Lower lobe of right lung (tissue), 2 donors: ENCODE measurements at regions not wholly inside any gene's neighbourhood (a gene's known extent, or its start where the extent isn't known, plus 50 kb on each side); places are given as distances from the start of the nearest gene placed in this dataset.
"Not testable (repeated sequence)": the region's sequence is repeated elsewhere in the genome, so short reads cannot be mapped to it uniquely, and the experiment has no call there.

Experiments used
- ATAC-seq, 2 donors: fragments of 200-7000 bp; cut with Tn5 transposase; one replicate each; pipeline ENCODE4 v1.9.1; 2020 to 2022; ENCODE audit warnings: mild to moderate bottlenecking in 2 of 2, moderate library complexity in 2 of 2
- DNase-seq: peaks from one replicate; pipeline ENCODE4 v3.0.0-alpha.2; 2020
- H3K27ac ChIP-seq: fragments of 200-600 bp; one replicate; pipeline ENCODE4 v1.8.0; 2022
- H3K27me3 ChIP-seq: fragments of 200-600 bp; one replicate; pipeline ENCODE4 v1.8.0; 2022; ENCODE audit warnings: low read depth
- H3K36me3 ChIP-seq: fragments of 200-600 bp; one replicate; pipeline ENCODE4 v1.8.0; 2022; ENCODE audit warnings: mild to moderate bottlenecking
- H3K4me1 ChIP-seq: fragments of 200-600 bp; one replicate; pipeline ENCODE4 v1.8.0; 2022
- H3K4me3 ChIP-seq: fragments of 200-600 bp; one replicate; pipeline ENCODE4 v1.8.0; 2022; ENCODE audit warnings: mild to moderate bottlenecking
- H3K9me3 ChIP-seq: fragments of 200-600 bp; one replicate; pipeline ENCODE4 v1.8.0; 2022
- intact Hi-C: fragments of 100-400 bp; cut with DNase I; formaldehyde crosslinking; loops from one replicate; pipeline ENCODE4 v1.11.0; 2022
- TF ChIP-seq, protein P1 (sequence below): fragments of 200-600 bp; IDR thresholded peaks from one replicate; pipeline ENCODE4 v1.8.0; 2022; ENCODE audit warnings: antibody characterized with exemption, mild to moderate bottlenecking
- donor health status: DM: no; HTN: yes; CAD: no; lungs with severe emphysema.

DNA sequence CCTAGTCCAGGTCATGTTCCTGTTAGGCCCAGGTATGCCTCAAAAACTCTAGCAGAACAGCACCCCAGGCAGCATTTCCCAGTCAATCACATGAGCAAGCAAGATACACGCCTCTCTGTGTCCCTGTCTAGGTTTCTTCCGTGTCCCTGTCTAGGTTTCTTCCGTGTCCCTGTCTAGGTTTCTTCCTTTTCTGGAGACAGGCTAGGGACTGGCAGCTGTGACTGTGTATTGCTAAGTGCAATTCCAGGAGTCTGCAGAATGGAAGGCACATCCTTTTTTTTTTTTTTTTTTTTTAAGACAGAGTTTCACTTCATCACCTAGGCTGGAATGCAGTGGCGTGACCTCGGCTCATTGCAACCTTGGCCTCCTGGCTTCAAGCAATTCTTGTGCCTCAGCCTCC, 77.6 kb downstream of the SETD4 start:
- intact Hi-C loops = no loop called here
- no peaks in the 10 kb centered on the region for H3K4me1 ChIP-seq
- ATAC-seq (no peak), DNase-seq (no peak)
- no peak overlapping the region for H3K27ac ChIP-seq
- TF ChIP-seq, protein P1, sequence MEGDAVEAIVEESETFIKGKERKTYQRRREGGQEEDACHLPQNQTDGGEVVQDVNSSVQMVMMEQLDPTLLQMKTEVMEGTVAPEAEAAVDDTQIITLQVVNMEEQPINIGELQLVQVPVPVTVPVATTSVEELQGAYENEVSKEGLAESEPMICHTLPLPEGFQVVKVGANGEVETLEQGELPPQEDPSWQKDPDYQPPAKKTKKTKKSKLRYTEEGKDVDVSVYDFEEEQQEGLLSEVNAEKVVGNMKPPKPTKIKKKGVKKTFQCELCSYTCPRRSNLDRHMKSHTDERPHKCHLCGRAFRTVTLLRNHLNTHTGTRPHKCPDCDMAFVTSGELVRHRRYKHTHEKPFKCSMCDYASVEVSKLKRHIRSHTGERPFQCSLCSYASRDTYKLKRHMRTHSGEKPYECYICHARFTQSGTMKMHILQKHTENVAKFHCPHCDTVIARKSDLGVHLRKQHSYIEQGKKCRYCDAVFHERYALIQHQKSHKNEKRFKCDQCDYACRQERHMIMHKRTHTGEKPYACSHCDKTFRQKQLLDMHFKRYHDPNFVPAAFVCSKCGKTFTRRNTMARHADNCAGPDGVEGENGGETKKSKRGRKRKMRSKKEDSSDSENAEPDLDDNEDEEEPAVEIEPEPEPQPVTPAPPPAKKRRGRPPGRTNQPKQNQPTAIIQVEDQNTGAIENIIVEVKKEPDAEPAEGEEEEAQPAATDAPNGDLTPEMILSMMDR = no peak
- no peaks in the 10 kb centered on the region for H3K36me3 ChIP-seq
- H3K27me3 ChIP-seq = peaks cover 8% of the 10 kb centered on the region
- peaks cover 4% of the 10 kb centered on the region for H3K9me3 ChIP-seq
- no peak overlapping the region for H3K4me3 ChIP-seq

DNA sequence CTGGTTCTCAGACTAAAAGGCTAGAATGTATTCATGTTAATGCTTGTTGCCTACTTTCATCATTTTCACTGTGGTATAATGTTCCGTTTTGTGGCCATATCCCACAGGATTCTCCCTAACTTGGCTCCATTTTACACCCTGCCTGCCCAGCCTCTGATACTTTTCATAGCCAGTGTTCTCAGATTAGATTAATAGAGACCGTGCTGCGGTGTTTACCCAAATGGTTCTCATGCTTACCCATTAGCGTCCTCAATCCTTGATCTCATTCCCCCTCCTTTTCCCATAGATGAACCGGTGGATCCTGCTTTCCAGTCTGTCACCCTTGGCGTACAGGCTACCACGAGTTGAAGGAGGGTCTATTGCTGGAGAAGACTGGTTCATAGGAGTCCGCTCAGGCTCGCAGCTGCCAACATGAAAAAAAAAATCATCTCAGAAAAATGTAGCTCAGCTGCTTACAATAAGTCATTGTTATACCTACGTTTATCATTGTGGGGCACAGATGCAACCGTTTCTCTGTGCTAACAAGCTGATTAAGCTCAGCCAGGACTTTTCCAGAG, 78.7 kb downstream of the SETD4 start:
- no peak for ATAC-seq
- peaks cover 5% of the 10 kb centered on the region for H3K27me3 ChIP-seq
- H3K4me1 ChIP-seq = no peaks in the 10 kb centered on the region
- H3K9me3 ChIP-seq = peaks cover 4% of the 10 kb centered on the region
- no peak for DNase-seq
- intact Hi-C loops = no loop called here
- no peaks in the 10 kb centered on the region for H3K36me3 ChIP-seq
- TF ChIP-seq, protein P1 = no peak
- no peak overlapping the region for H3K27ac ChIP-seq
- no peak overlapping the region for H3K4me3 ChIP-seq

DNA sequence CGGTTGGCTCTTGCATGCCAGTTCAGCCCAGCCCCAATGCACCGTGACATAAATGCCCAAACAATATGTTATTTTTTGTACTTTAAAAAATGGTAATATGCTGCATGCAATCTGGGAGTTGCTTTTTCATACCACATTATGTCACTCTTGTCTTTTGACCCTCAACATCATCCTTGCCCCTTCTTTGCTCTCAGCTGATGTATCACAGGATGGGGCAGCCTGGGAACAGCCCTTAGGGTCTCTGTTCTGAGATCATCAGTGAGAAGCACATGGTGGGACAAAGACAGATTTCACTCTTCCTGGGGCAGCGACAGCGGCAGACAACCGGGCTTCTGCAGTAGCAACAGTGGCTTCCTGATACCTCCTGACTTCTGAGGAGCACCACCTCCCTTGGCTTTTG, 79.5 kb downstream of the SETD4 start:
- DNase-seq (no peak), ATAC-seq (no peak)
- TF ChIP-seq, protein P1 = no peak
- no peaks in the 10 kb centered on the region for H3K36me3 ChIP-seq
- no peaks in the 10 kb centered on the region for H3K27me3 ChIP-seq
- peaks cover 4% of the 10 kb centered on the region for H3K9me3 ChIP-seq
- intact Hi-C loops = no loop called here
- no peak overlapping the region for H3K27ac ChIP-seq
- no peak overlapping the region for H3K4me3 ChIP-seq
- H3K4me1 ChIP-seq = no peaks in the 10 kb centered on the region

DNA sequence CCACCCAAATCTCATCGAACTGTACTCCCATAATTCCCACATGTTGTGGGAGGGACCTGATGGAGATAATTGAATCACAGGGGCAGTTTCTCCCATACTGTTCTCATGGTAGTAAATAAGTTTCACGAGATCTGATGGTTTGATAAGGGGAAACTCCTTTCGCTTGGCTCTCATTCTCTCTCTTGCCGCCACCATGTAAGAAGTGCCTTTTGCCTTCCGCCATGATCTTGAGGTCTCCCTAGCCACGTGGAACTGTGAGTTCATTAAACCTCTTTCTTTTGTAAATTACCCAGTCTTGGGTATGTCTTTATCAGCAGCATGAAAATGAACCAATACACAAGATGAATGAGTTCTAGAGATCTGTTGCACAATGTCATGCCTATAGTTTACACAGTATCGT, 82.5 kb downstream of the SETD4 start:
- H3K27me3 ChIP-seq, intact Hi-C loops, H3K36me3 ChIP-seq, H3K9me3 ChIP-seq, H3K27ac ChIP-seq, ATAC-seq, H3K4me3 ChIP-seq, H3K4me1 ChIP-seq, DNase-seq: not testable (repeated sequence)

DNA sequence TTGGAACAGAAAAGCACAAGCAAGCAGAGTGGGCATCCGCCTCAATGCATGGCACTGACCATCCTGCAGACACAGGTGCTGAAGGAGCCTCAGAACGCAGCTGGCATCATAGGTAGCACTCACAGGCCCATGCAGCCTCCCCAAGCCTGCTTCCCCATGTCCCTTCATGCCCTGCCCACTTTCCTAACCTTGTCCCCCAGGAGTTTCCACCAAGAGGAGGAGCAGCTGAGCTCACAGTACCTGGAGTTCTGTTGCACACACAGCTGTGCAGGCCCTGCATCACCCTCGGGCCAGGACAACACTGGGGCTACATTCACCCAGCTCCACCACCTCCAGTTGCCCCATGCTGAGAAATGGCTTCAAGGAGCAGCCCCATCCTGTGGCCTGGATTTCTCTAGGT, 83.4 kb downstream of the SETD4 start:
- DNase-seq = no peak
- TF ChIP-seq, protein P1 = no peak
- Histone ChIP-seq H3K27me3 (no peaks in the 10 kb centered on the region), H3K36me3 (no peaks in the 10 kb centered on the region), H3K27ac (no peak overlapping the region), H3K4me3 (no peak overlapping the region), H3K4me1 (no peaks in the 10 kb centered on the region), H3K9me3 (peaks cover 4% of the 10 kb centered on the region)
- intact Hi-C loops = no loop called here
- ATAC-seq = peak in 1 of 2 donors; percentile 30

DNA sequence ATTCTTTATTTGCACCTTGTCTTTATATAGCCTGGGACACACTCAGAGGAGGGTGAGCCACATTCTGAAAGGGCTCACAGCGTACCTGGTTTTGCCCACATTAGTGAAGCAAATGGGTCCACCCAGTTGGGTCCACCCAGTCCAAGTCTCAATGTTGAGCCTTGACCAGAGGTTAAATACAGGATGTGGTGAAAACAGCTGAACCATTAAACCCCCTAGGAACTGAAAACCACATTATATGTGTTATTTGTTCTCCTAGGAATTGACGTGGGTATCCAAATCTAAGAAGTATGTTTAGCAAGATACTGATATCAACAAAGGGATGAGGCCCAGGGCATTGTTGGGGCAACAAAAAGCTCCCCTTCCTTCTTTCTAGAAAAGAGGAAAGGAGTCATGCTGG, 83.8 kb downstream of the SETD4 start:
- ATAC-seq (no peak), DNase-seq (no peak)
- H3K4me1 ChIP-seq = no peaks in the 10 kb centered on the region
- intact Hi-C loops = no loop called here
- H3K36me3 ChIP-seq = no peaks in the 10 kb centered on the region
- H3K4me3 ChIP-seq = no peak overlapping the region
- H3K9me3 ChIP-seq = peaks cover 4% of the 10 kb centered on the region
- no peaks in the 10 kb centered on the region for H3K27me3 ChIP-seq
- no peak overlapping the region for H3K27ac ChIP-seq
- TF ChIP-seq, protein P1 = no peak
